ENCODE measurements at regions not wholly inside any gene's neighbourhood (a gene's known extent, or its start where the extent isn't known, plus 50 kb on each side); places are given as distances from the start of the nearest gene placed in this dataset.

DNA sequence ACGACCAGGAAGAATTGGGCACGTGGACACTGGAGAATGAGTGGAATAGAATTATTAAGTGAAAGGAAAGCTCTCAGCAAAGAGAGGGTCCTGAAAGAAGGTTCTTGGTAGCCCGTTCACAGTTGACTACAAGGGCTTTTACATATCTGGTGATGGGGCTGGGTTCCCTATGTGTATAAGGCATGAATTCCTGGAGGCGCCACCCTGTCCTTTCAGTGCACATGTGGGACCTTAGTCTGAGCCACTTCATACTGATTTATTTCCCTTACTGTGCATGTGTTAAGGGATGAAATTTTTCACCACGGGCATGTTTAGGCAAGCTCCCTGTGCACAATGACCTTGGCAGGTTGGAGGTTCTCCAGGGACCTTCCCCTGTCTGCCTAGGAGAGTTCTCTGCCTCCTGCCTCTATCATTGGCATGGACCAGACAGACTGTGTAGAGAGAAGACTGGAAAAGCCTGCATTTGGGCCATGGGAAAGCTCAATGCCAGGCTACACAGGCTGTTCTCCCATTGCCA, 145.9 kb upstream of the ITGB1 start:
- Histone ChIP-seq H2BK12ac (ENCODE audit: low read depth, low read length) (no peak overlapping the region), H2BK20ac (ENCODE audit: low read length) (no peak overlapping the region), H2BK120ac (replicated peaks; ENCODE audit: low read depth, low read length) (no peak overlapping the region), H3K23ac (ENCODE audit: insufficient read length) (no peak overlapping the region), H3K4ac (replicated peaks; ENCODE audit: insufficient read length, low read depth, low read length) (no peak overlapping the region), H3K36me3 (ENCODE audit: control insufficient read depth in 2 of 4, insufficient read depth in 4 of 4, low read length in 3 of 4) (no peaks in the 10 kb centered on the region), H2BK15ac (ENCODE audit: low read length) (no peak overlapping the region), H4K20me1 (replicated peaks in 1 of 2; ENCODE audit: control insufficient read depth in 1 of 2, insufficient read depth in 2 of 2, low read length in 2 of 2) (no peaks in the 10 kb centered on the region), H3K27ac (ENCODE audit: low read depth, low read length) (no peak overlapping the region), H3K27me3 (replicated peaks in 1 of 4; ENCODE audit: control insufficient read depth in 3 of 4, extremely low read depth in 1 of 4, insufficient read depth in 3 of 4, low read length in 3 of 4) (no peaks in the 10 kb centered on the region), H3K18ac (ENCODE audit: extremely low read depth, low read length) (no peak overlapping the region), H3K9ac (replicated peaks in 1 of 4; ENCODE audit: extremely low read depth in 1 of 4, low read depth in 3 of 4, low read length in 3 of 4) (no peak overlapping the region), H2BK5ac (ENCODE audit: low read depth, low read length) (no peak overlapping the region), H3K79me1 (ENCODE audit: low read depth, low read length) (no peaks in the 10 kb centered on the region), H3K4me2 (ENCODE audit: insufficient read depth in 1 of 2, low read depth in 2 of 2, low read length in 2 of 2) (no peak overlapping the region), H3K4me3 (ENCODE audit: extremely low read depth in 1 of 4, insufficient read depth in 2 of 4, low read depth in 3 of 4, low read length in 4 of 4) (no peak overlapping the region), H2AK5ac (ENCODE audit: low read depth, low read length) (no peak overlapping the region), H4K5ac (ENCODE audit: insufficient read length, low read depth, low read length) (no peak overlapping the region), H4K91ac (replicated peaks; ENCODE audit: insufficient read length, low read length) (no peak overlapping the region), H3K56ac (replicated peaks; ENCODE audit: insufficient read length, low read depth, low read length) (no peak overlapping the region), H3K79me2 (ENCODE audit: control insufficient read depth in 1 of 2, insufficient read depth in 2 of 2, low read length in 2 of 2) (no peaks in the 10 kb centered on the region), H3K4me1 (replicated peaks in 1 of 4; ENCODE audit: control insufficient read depth in 3 of 4, insufficient read depth in 4 of 4, low read length in 3 of 4) (peaks cover 0 to 11% (median 4%) of the 10 kb centered on the region in 4 experiments; a peak in 4 of 7 replicates), H3K23me2 (ENCODE audit: low read depth, low read length) (no peaks in the 10 kb centered on the region), H3K9me3 (ENCODE audit: insufficient read depth in 2 of 2, low read depth in 1 of 2, low read length in 1 of 2) (no peaks in the 10 kb centered on the region), H3K14ac (ENCODE audit: insufficient read length) (no peak overlapping the region), H4K8ac (ENCODE audit: extremely low read depth, insufficient read depth, low read length) (no peak overlapping the region), H2AFZ (ENCODE audit: low read length) (no peak overlapping the region)
- DNase-seq (ENCODE audit: low read depth in 1 of 2, low spot score in 2 of 2), result no peak
- WGBS, 2 experiments (ENCODE audit: extremely low coverage in 1 of 2, insufficient coverage in 1 of 2, insufficient read length in 1 of 2, insufficient replicate concordance in 2 of 2, low coverage in 1 of 2, low lambda C conversion rate in 2 of 2, missing lambda C conversion rate in 1 of 2), result 96% methylated on average over 5 of the region's 5 CpGs; no CpG with 5 or more reads in 1 of the 2 experiments
- POLR2A ChIA-PET (ENCODE audit: partially characterized antibody), result no interaction called here
- CTCF ChIA-PET (ENCODE audit: partially characterized antibody), result interaction anchor here (0.6 to 8.7 kb wide), 9 partner anchors 9 to 312 kb away, joined by 3 to 47 read pairs (median 4); no protein-coding TSS in a partner anchor
- no peak for FAIRE-seq
- TF ChIP-seq EZH2 (IDR thresholded peaks at IDR 0.05; ENCODE audit: low read depth, low read length, severe bottlenecking) (no peak), RAD21 (IDR thresholded peaks at IDR 0.05 in 1 of 2, conservative IDR thresholded peaks at IDR 0.05 in 1 of 2; ENCODE audit: low read depth in 2 of 2, low read length in 2 of 2) (no peak), EP300 (IDR thresholded peaks at IDR 0.05; ENCODE audit: borderline replicate concordance in 1 of 2, low read depth in 2 of 2, low read length in 2 of 2) (no peak), SRF (IDR thresholded peaks at IDR 0.05; ENCODE audit: low read depth, low read length) (no peak), JUN (IDR thresholded peaks at IDR 0.05; ENCODE audit: low read depth, low read length) (no peak), RBBP5 (IDR thresholded peaks at IDR 0.05; ENCODE audit: borderline replicate concordance, low read depth, low read length) (no peak), BCL11A (IDR thresholded peaks at IDR 0.05; ENCODE audit: low read depth in 2 of 2, low read length in 2 of 2) (no peak), POLR2AphosphoS5 (IDR thresholded peaks at IDR 0.05; ENCODE audit: low read depth, low read length) (no peak), YY1 (IDR thresholded peaks at IDR 0.05; ENCODE audit: low read depth, low read length) (no peak)
- TF ChIP-seq, protein P1, sequence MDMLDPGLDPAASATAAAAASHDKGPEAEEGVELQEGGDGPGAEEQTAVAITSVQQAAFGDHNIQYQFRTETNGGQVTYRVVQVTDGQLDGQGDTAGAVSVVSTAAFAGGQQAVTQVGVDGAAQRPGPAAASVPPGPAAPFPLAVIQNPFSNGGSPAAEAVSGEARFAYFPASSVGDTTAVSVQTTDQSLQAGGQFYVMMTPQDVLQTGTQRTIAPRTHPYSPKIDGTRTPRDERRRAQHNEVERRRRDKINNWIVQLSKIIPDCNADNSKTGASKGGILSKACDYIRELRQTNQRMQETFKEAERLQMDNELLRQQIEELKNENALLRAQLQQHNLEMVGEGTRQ (IDR thresholded peaks at IDR 0.05; ENCODE audit: low read length), result no peak
- TF ChIP-seq, protein P2, sequence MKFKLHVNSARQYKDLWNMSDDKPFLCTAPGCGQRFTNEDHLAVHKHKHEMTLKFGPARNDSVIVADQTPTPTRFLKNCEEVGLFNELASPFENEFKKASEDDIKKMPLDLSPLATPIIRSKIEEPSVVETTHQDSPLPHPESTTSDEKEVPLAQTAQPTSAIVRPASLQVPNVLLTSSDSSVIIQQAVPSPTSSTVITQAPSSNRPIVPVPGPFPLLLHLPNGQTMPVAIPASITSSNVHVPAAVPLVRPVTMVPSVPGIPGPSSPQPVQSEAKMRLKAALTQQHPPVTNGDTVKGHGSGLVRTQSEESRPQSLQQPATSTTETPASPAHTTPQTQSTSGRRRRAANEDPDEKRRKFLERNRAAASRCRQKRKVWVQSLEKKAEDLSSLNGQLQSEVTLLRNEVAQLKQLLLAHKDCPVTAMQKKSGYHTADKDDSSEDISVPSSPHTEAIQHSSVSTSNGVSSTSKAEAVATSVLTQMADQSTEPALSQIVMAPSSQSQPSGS (IDR thresholded peaks at IDR 0.05; ENCODE audit: low read length), result no peak

All from H1 (cell line).